Hepatocyte (in vitro differentiated cells): ENCODE measurements at regions not wholly inside any gene's neighbourhood (a gene's known extent, or its start where the extent isn't known, plus 50 kb on each side); places are given as distances from the start of the nearest gene placed in this dataset.

Source experiments
- DNase-seq: peaks from one replicate; pipeline ENCODE4 v3.0.0-alpha.2; 2016; ENCODE audit warnings: low spot score
- H2AFZ ChIP-seq: fragments of 200-600 bp; sonication (generic); 2 replicates; pipeline ENCODE4 v1.6.0; 2016; ENCODE audit warnings: antibody characterized with exemption, mild to moderate bottlenecking
- H3K27ac ChIP-seq: fragments of 200-600 bp; sonication (generic); 2 replicates; pipeline ENCODE4 v1.5.1; 2016; ENCODE audit warnings: mild to moderate bottlenecking
- H3K27me3 ChIP-seq: fragments of 200-600 bp; sonication (generic); 2 replicates; pipeline ENCODE4 v1.6.1; 2016
- H3K36me3 ChIP-seq: fragments of 200-600 bp; sonication (generic); replicated peaks from 2 replicates; pipeline ENCODE4 v1.5.1; 2016; ENCODE audit warnings: low read depth; ENCODE audit not compliant: insufficient read depth
- H3K4me1 ChIP-seq: fragments of 200-600 bp; sonication (generic); 2 replicates; pipeline ENCODE4 v1.5.1; 2016; ENCODE audit warnings: mild to moderate bottlenecking, moderate library complexity; ENCODE audit not compliant: insufficient read depth
- H3K4me2 ChIP-seq: fragments of 200-600 bp; sonication (generic); 2 replicates; pipeline ENCODE4 v1.6.0; 2016
- H3K4me3 ChIP-seq: fragments of 200-600 bp; sonication (generic); 2 replicates; pipeline ENCODE4 v1.5.1; 2016; ENCODE audit warnings: mild to moderate bottlenecking
- H3K79me2 ChIP-seq: fragments of 200-600 bp; sonication (generic); 2 replicates; pipeline ENCODE4 v1.6.0; 2017; ENCODE audit warnings: mild to moderate bottlenecking
- H3K9me2 ChIP-seq: fragments of 200-600 bp; sonication (generic); replicated peaks from 2 replicates; pipeline ENCODE4 v1.6.0; 2017; ENCODE audit warnings: mild to moderate bottlenecking; ENCODE audit not compliant: insufficient read depth
- H3K9me3 ChIP-seq: fragments of 200-600 bp; sonication (generic); 2 replicates; pipeline ENCODE4 v1.5.1; 2016; ENCODE audit warnings: low read depth, mild to moderate bottlenecking
- H4K20me1 ChIP-seq: fragments of 200-600 bp; sonication (generic); 2 replicates; pipeline ENCODE4 v1.6.0; 2016; ENCODE audit warnings: mild to moderate bottlenecking; ENCODE audit not compliant: insufficient read depth, poor library complexity, severe bottlenecking
- EZH2 ChIP-seq: fragments of 200-600 bp; sonication (generic); IDR thresholded peaks from 2 replicates; pipeline ENCODE4 v1.6.1; 2016; ENCODE audit warnings: antibody characterized with exemption, mild to moderate bottlenecking, borderline replicate concordance
- EZH2phosphoT487 ChIP-seq: fragments of 200-600 bp; sonication (generic); IDR thresholded peaks from one replicate; pipeline ENCODE4 v1.6.1; 2018; ENCODE audit warnings: antibody characterized with exemption, mild to moderate bottlenecking, low read depth, moderate library complexity; ENCODE audit not compliant: unreplicated experiment, severe bottlenecking
- WGBS: methylation state at CpG from one replicate; pipeline ENCODE4 v1.1.6; 2016; ENCODE audit warnings: low lambda C conversion rate; ENCODE audit errors: missing lambda C conversion rate; 5-methylcytosine and 5-hydroxymethylcytosine counted together
- TF ChIP-seq, protein P1 (sequence below): fragments of 200-600 bp; sonication (generic); IDR thresholded peaks from 2 replicates; pipeline ENCODE4 v1.5.1; 2016; ENCODE audit warnings: antibody characterized with exemption, mild to moderate bottlenecking; ENCODE audit not compliant: poor library complexity

- Histone ChIP-seq H3K9me3 (no peaks in the 10 kb centered on the region), H3K4me2 (no peak overlapping the region), H2AFZ (no peak overlapping the region)
Observed at GRCh38 chr1:200245473-200245872, 164.4 kb downstream of the ZNF281 start.

DNA sequence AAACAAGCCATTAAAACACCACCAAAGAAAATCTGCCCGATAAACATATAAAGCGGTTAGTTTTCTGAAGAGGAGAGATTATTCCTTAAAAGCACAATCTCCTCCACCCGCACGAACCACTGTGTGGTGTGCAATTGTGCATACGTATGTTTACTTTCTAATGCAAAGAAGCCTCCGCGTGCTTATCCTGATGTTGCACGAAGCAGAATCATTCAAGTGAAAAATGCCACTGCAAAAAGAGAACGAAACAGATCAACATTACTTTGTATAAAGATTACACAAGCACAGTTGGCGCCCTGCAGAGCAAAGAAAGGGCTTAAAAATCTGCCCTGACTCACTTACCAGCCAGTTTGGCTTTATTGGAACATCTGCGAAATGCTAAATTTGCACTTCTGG is 166.8 kb downstream of the ZNF281 start:
- WGBS = 39% methylated on average over 11 of the region's 11 CpGs
- Histone ChIP-seq H2AFZ (peak overlapping the region; percentile 15), H3K36me3 (no peaks in the 10 kb centered on the region), H3K79me2 (no peaks in the 10 kb centered on the region), H3K27ac (peak overlapping the region; percentile 41), H3K9me2 (no peaks in the 10 kb centered on the region), H3K9me3 (no peaks in the 10 kb centered on the region), H3K4me2 (peak overlapping the region; percentile 70), H3K27me3 (no peaks in the 10 kb centered on the region), H4K20me1 (no peaks in the 10 kb centered on the region), H3K4me3 (no peak overlapping the region), H3K4me1 (peaks cover 6% of the 10 kb centered on the region)
- peak; percentile 10 for DNase-seq
- TF ChIP-seq EZH2 (no peak), EZH2phosphoT487 (no peak)
- TF ChIP-seq, protein P1, sequence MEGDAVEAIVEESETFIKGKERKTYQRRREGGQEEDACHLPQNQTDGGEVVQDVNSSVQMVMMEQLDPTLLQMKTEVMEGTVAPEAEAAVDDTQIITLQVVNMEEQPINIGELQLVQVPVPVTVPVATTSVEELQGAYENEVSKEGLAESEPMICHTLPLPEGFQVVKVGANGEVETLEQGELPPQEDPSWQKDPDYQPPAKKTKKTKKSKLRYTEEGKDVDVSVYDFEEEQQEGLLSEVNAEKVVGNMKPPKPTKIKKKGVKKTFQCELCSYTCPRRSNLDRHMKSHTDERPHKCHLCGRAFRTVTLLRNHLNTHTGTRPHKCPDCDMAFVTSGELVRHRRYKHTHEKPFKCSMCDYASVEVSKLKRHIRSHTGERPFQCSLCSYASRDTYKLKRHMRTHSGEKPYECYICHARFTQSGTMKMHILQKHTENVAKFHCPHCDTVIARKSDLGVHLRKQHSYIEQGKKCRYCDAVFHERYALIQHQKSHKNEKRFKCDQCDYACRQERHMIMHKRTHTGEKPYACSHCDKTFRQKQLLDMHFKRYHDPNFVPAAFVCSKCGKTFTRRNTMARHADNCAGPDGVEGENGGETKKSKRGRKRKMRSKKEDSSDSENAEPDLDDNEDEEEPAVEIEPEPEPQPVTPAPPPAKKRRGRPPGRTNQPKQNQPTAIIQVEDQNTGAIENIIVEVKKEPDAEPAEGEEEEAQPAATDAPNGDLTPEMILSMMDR = no peak

More at GRCh38 chr1:200245473-200245872, 164.4 kb downstream of the ZNF281 start:
- Histone ChIP-seq H3K4me3 (no peak overlapping the region), H3K4me1 (peaks cover 6% of the 10 kb centered on the region), H3K36me3 (no peaks in the 10 kb centered on the region), H4K20me1 (no peaks in the 10 kb centered on the region), H3K27ac (no peak overlapping the region), H3K79me2 (no peaks in the 10 kb centered on the region), H3K9me2 (no peaks in the 10 kb centered on the region), H3K27me3 (no peaks in the 10 kb centered on the region)
- TF ChIP-seq EZH2 = no peak
- no peak for TF ChIP-seq EZH2phosphoT487
- TF ChIP-seq, protein P1 = no peak
- 93% methylated on average over 7 of the region's 7 CpGs for WGBS
- no peak for DNase-seq

DNA sequence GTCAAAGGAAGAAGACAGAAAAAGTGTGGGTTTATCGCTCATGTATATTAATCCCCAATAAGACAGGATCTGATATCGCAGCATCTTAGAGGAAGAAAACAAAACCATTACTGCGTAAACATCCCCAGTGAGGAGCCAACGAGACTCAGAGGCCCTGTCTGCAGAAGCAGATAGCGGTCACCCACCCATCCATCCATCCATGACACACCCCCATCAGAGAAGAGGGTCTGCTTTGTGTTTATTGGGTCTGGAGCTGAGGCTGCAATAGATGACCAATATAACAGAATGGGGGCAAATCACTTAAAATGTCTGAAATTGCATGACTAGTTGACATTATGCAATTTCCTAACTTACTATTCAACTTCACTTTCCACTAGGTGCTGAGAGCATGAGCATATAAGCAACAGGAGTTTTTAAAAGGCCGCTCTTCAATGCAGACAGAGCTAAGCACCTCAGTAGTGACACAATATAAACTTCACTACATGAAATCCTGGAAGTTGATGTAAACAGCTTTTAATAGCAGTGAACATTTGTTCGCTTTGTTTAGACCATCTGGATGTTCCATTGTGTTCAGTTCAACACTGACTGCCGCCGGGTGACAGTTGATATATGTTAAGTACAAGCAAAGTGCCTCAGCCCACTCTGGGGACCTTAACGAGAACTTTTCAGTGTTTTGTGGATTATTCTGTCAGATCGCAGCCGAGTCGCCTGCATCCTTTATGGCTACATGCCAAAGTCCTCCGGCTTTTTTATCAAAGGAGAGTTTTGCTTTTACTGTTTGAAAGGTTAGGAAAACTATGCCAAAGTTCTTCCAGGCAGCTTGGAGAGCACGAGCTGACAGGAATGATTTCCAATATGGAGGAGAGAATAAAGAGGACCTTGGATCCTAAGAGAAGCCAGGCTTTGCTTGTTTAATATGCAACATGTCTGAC is 167.5 kb downstream of the ZNF281 start:
- H3K27me3 ChIP-seq = no peaks in the 10 kb centered on the region
- H3K4me2 ChIP-seq = peak overlapping the region; percentile 70
- H3K9me2 ChIP-seq = no peaks in the 10 kb centered on the region
- no peaks in the 10 kb centered on the region for H3K79me2 ChIP-seq
- no peaks in the 10 kb centered on the region for H3K36me3 ChIP-seq
- peak; percentile 79 for TF ChIP-seq EZH2phosphoT487
- TF ChIP-seq EZH2 = no peak
- TF ChIP-seq, protein P1 = no peak
- peak overlapping the region; percentile 41 for H3K27ac ChIP-seq
- no peaks in the 10 kb centered on the region for H3K9me3 ChIP-seq
- WGBS = 39% methylated on average over 15 of the region's 15 CpGs
- peaks cover 6% of the 10 kb centered on the region for H3K4me1 ChIP-seq
- peak overlapping the region; percentile 15 for H2AFZ ChIP-seq
- peak; percentile 48 for DNase-seq
- no peaks in the 10 kb centered on the region for H4K20me1 ChIP-seq
- no peak overlapping the region for H3K4me3 ChIP-seq
